WTC11 (cell line): ENCODE measurements at regions not wholly inside any gene's neighbourhood (a gene's known extent, or its start where the extent isn't known, plus 50 kb on each side); places are given as distances from the start of the nearest gene placed in this dataset.
"Not testable (repeated sequence)": the region's sequence is repeated elsewhere in the genome, so short reads cannot be mapped to it uniquely, and the experiment has no call there.

ENCODE experiments used
- ATAC-seq: fragments of 200-7000 bp; cut with Tn5 transposase; 2 replicates; pipeline ENCODE4 v1.10.0; 2021; ENCODE audit warnings: mild to moderate bottlenecking, moderate library complexity
- CTCF ChIA-PET: fragments of 300-600 bp; sonication (Branson Sonifier 250); formaldehyde crosslinking; loops from one replicate; lab custom pipeline; 2021; ENCODE audit warnings: antibody characterized with exemption; lab: Charles Lee
- POLR2A ChIA-PET: fragments of 350-600 bp; sonication (Branson Sonifier 250); formaldehyde crosslinking; loops from one replicate; lab custom pipeline; 2021; ENCODE audit warnings: antibody characterized with exemption; lab: Charles Lee
- DNase-seq: peaks from one replicate; pipeline ENCODE4 v3.0.0; 2021; ENCODE audit warnings: low spot score
- H3K27ac Mint-ChIP-seq: 2 replicates; pipeline ENCODE4 v1.8.0; 2021; ENCODE audit warnings: mixed read lengths
- H3K27me3 Mint-ChIP-seq: 2 replicates; pipeline ENCODE4 v1.8.0; 2021; ENCODE audit warnings: low read depth, mild to moderate bottlenecking, moderate library complexity, mixed read lengths
- H3K36me3 Mint-ChIP-seq: 2 replicates; pipeline ENCODE4 v1.8.0; 2021; ENCODE audit warnings: mixed read lengths
- H3K4me1 Mint-ChIP-seq: 2 replicates; pipeline ENCODE4 v1.8.0; 2022; ENCODE audit warnings: mixed read lengths
- H3K4me3 Mint-ChIP-seq: 2 replicates; pipeline ENCODE4 v1.8.0; 2021; ENCODE audit warnings: mild to moderate bottlenecking, moderate library complexity, mixed read lengths
- H3K9me3 Mint-ChIP-seq: 2 replicates; pipeline ENCODE4 v1.8.0; 2021; ENCODE audit warnings: mixed read lengths
- ARID4B ChIP-seq: sonication (generic); formaldehyde crosslinking; IDR thresholded peaks from 2 replicates; pipeline ENCODE4 v1.8.0; 2023; ENCODE audit warnings: missing genetic modification reagents, mild to moderate bottlenecking, borderline replicate concordance
- NFYB ChIP-seq: sonication (generic); formaldehyde crosslinking; conservative IDR thresholded peaks from 2 replicates; pipeline ENCODE4 v1.8.0; 2022; ENCODE audit warnings: low read depth, missing genetic modification reagents
- PRDM15 ChIP-seq: sonication (generic); formaldehyde crosslinking; IDR thresholded peaks from 2 replicates; pipeline ENCODE4 v1.8.0; 2022; ENCODE audit warnings: missing genetic modification reagents
- ZNF532 ChIP-seq: fragments of 250-450 bp; sonication (Bioruptor Pico); IDR thresholded peaks from 2 replicates; pipeline ENCODE4 v1.9.0; 2021; ENCODE audit warnings: mild to moderate bottlenecking, borderline replicate concordance
- ZSCAN18 ChIP-seq: fragments of 250-450 bp; sonication (Bioruptor Pico); IDR thresholded peaks from 2 replicates; pipeline ENCODE4 v2.1.2; 2022; ENCODE audit warnings: mild to moderate bottlenecking, moderate library complexity
- TF ChIP-seq, protein P1 (sequence below): sonication (generic); formaldehyde crosslinking; IDR thresholded peaks from 2 replicates; pipeline ENCODE4 v1.8.1; 2022; ENCODE audit warnings: low read depth, missing genetic modification reagents, borderline replicate concordance
- TF ChIP-seq, protein P2 (sequence below): sonication (generic); formaldehyde crosslinking; IDR thresholded peaks from 2 replicates; pipeline ENCODE4 v1.8.0; 2023; ENCODE audit warnings: missing genetic modification reagents
- TF ChIP-seq, protein P3 (sequence below): sonication (generic); formaldehyde crosslinking; IDR thresholded peaks from 2 replicates; pipeline ENCODE4 v1.8.1; 2023; ENCODE audit warnings: mild to moderate bottlenecking, missing genetic modification reagents, borderline replicate concordance

DNA sequence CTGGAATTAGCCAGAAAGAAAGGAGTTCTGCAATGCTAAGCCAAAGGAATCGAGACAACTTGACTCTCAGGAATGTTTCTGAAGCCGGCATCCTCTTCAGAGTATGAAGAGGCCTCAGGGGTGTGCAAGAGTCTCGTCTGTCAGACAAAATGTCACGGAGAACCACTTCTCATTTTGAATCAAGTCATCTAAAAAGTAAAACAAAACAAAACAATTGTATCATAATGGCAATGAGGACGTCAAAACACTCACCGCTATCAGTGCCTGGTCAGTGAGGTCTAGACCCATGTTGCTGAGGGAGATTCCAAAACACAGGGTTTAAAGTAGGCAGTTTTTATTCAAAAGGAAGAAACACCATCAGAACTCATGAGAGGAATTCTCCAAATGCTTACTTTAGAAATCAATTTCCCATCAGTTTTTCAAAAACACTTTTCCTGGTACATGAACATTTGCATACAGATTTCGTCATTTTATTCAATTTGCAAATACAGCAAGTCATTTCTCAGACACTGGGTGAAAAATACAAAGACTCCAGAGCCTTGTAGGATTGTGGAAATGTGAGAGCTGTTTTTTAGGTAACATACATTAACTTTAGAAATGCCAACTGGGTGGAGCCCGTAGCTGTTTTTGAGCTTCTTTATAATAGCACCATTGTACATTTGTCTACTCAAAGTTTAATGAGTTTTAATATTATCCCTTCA lies 89.5 kb upstream of the MAP3K1 start (continued):
- no peak for TF ChIP-seq ARID4B (CRISPR knock-in tag)

DNA sequence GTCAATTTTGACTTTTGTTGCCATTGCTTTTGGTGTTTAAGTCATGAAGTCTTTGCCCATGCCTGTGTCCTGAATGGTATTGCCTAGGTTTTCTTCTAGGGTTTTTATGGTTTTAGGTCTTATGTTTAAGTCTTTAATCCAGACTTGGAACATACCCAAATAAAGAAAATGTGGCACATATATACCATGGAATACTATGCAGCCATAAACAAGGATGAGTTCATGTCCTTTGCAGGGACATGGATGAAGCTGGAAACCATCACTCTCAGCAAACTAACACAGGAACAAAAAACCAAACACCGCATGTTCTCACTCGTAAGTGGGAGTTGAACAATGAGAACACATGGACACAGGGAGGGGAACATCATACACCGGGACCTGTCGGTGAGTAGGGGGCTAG lies 90.5 kb upstream of the MAP3K1 start:
- H3K9me3 Mint-ChIP-seq, POLR2A ChIA-PET, H3K36me3 Mint-ChIP-seq, H3K27me3 Mint-ChIP-seq, ATAC-seq, DNase-seq, H3K27ac Mint-ChIP-seq, H3K4me1 Mint-ChIP-seq, H3K4me3 Mint-ChIP-seq, CTCF ChIA-PET: not testable (repeated sequence)

DNA sequence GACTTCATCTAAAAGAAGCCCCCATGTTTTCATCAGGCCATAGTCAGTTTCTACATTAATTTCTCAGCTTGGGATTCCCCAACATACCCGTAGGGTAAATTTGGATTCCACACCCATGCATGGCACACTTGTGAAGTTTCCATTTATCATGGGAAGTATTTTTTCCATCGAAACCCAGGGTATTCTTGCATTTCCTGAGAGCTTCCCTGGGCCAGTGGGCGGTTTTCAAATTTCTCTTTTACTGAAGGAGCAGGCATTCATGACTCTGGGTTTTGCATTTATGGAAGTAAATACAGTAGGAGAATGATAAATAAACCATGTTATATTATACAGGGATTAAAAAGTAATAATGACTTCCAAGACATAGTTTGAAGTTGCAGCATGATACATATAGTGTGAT lies 93.0 kb upstream of the MAP3K1 start:
- POLR2A ChIA-PET, result no interaction called here
- peaks cover 7% of the 10 kb centered on the region; the same call in 1 of the 2 replicates for H3K9me3 Mint-ChIP-seq
- no peaks in the 10 kb centered on the region for H3K36me3 Mint-ChIP-seq
- DNase-seq, result no peak
- H3K4me1 Mint-ChIP-seq, result peaks cover 14% of the 10 kb centered on the region
- H3K4me3 Mint-ChIP-seq, result no peak overlapping the region
- no peak overlapping the region for H3K27ac Mint-ChIP-seq
- H3K27me3 Mint-ChIP-seq, result peaks cover 3% of the 10 kb centered on the region; the same call in 1 of the 2 replicates
- ATAC-seq, result no peak
- CTCF ChIA-PET, result no interaction called here
- TF ChIP-seq, protein P1, sequence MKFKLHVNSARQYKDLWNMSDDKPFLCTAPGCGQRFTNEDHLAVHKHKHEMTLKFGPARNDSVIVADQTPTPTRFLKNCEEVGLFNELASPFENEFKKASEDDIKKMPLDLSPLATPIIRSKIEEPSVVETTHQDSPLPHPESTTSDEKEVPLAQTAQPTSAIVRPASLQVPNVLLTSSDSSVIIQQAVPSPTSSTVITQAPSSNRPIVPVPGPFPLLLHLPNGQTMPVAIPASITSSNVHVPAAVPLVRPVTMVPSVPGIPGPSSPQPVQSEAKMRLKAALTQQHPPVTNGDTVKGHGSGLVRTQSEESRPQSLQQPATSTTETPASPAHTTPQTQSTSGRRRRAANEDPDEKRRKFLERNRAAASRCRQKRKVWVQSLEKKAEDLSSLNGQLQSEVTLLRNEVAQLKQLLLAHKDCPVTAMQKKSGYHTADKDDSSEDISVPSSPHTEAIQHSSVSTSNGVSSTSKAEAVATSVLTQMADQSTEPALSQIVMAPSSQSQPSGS (CRISPR knock-in tag), result no peak
- no peak for TF ChIP-seq ZSCAN18 (CRISPR knock-in tag)
- TF ChIP-seq ZNF532 (CRISPR knock-in tag), result no peak
- TF ChIP-seq, protein P2, sequence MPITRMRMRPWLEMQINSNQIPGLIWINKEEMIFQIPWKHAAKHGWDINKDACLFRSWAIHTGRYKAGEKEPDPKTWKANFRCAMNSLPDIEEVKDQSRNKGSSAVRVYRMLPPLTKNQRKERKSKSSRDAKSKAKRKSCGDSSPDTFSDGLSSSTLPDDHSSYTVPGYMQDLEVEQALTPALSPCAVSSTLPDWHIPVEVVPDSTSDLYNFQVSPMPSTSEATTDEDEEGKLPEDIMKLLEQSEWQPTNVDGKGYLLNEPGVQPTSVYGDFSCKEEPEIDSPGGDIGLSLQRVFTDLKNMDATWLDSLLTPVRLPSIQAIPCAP (CRISPR knock-in tag), result no peak
- TF ChIP-seq, protein P3, sequence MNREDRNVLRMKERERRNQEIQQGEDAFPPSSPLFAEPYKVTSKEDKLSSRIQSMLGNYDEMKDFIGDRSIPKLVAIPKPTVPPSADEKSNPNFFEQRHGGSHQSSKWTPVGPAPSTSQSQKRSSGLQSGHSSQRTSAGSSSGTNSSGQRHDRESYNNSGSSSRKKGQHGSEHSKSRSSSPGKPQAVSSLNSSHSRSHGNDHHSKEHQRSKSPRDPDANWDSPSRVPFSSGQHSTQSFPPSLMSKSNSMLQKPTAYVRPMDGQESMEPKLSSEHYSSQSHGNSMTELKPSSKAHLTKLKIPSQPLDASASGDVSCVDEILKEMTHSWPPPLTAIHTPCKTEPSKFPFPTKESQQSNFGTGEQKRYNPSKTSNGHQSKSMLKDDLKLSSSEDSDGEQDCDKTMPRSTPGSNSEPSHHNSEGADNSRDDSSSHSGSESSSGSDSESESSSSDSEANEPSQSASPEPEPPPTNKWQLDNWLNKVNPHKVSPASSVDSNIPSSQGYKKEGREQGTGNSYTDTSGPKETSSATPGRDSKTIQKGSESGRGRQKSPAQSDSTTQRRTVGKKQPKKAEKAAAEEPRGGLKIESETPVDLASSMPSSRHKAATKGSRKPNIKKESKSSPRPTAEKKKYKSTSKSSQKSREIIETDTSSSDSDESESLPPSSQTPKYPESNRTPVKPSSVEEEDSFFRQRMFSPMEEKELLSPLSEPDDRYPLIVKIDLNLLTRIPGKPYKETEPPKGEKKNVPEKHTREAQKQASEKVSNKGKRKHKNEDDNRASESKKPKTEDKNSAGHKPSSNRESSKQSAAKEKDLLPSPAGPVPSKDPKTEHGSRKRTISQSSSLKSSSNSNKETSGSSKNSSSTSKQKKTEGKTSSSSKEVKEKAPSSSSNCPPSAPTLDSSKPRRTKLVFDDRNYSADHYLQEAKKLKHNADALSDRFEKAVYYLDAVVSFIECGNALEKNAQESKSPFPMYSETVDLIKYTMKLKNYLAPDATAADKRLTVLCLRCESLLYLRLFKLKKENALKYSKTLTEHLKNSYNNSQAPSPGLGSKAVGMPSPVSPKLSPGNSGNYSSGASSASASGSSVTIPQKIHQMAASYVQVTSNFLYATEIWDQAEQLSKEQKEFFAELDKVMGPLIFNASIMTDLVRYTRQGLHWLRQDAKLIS, result no peak
- no peak for TF ChIP-seq PRDM15 (CRISPR knock-in tag)
- no peak for TF ChIP-seq NFYB
